Breast epithelium (tissue), 4 donors: ENCODE measurements at regions not wholly inside any gene's neighbourhood (a gene's known extent, or its start where the extent isn't known, plus 50 kb on each side); places are given as distances from the start of the nearest gene placed in this dataset.

Experiments
- DNase-seq, 2 donors: peaks; one replicate each; pipeline ENCODE4 v3.0.0-alpha.2; 2019; ENCODE audit warnings: low spot score in 2 of 2
- H3K27ac ChIP-seq, 2 donors: fragments of 200-600 bp; sonication (generic) in 1 of 2; one replicate each; pipeline ENCODE4 v1.5.1; 2016 to 2019; ENCODE audit warnings: mild to moderate bottlenecking in 1 of 2
- H3K27me3 ChIP-seq, 2 donors: fragments of 200-600 bp; sonication (generic) in 1 of 2; one replicate each; pipeline versions ENCODE4 v1.5.1 to v1.6.0; 2017 to 2019; ENCODE audit warnings: control low read depth in 1 of 2, mild to moderate bottlenecking in 1 of 2
- H3K36me3 ChIP-seq: fragments of 200-600 bp; one replicate; pipeline ENCODE4 v1.5.1; 2019
- H3K4me1 ChIP-seq, 2 donors: fragments of 200-600 bp; sonication (generic); one replicate each; pipeline ENCODE4 v1.5.1; 2016 to 2019; ENCODE audit warnings: control low read depth in 1 of 2
- H3K4me3 ChIP-seq, 3 donors: fragments of 200-600 bp; sonication (generic); 1 replicate in 2 of 3; 2 replicates in 1 of 3; pipeline ENCODE4 v1.5.1; 2016 to 2019; ENCODE audit warnings: mild to moderate bottlenecking in 3 of 3, moderate library complexity in 2 of 3
- H3K9me3 ChIP-seq, 2 donors: fragments of 200-600 bp; sonication (generic) in 1 of 2; one replicate each; pipeline ENCODE4 v1.5.1; 2016 to 2019; ENCODE audit warnings: control low read depth in 1 of 2
- CTCF ChIP-seq, 3 donors: fragments of 450-650 bp; IDR thresholded peaks; one replicate each; pipeline ENCODE4 v1.5.1; 2016 to 2017; ENCODE audit warnings: antibody characterized with exemption in 3 of 3, mild to moderate bottlenecking in 3 of 3, moderate library complexity in 3 of 3
- POLR2A ChIP-seq: fragments of 450-650 bp; IDR thresholded peaks from one replicate; pipeline ENCODE4 v1.6.1; 2016; ENCODE audit warnings: antibody characterized with exemption, mild to moderate bottlenecking, moderate library complexity
- POLR2AphosphoS5 ChIP-seq, 3 donors: sonication (generic); formaldehyde crosslinking; IDR thresholded peaks; one replicate each; pipeline ENCODE4 v1.6.1; 2017; ENCODE audit warnings: antibody characterized with exemption in 3 of 3
- intact Hi-C: fragments of 100-400 bp; cut with DNase I; formaldehyde crosslinking; loops from one replicate; pipeline ENCODE4 v1.15.1; 2023; ENCODE audit warnings: low total_unique reads

- intact Hi-C loops, result no loop called here
- no peak for DNase-seq
- no peaks in the 10 kb centered on the region for H3K9me3 ChIP-seq
These were observed 1359.4 kb downstream of the EFNA5 start for GRCh38 chr5:106311230-106311915.

GRCh38 chr5:106307265-106307664 is 1363.5 kb downstream of the EFNA5 start:
- DNase-seq, result no peak
- TF ChIP-seq POLR2AphosphoS5 (IDR thresholded peaks at IDR 0.05) (no peak), POLR2A (no peak), CTCF (IDR thresholded peaks at IDR 0.05) (no peak)
- H3K4me3 ChIP-seq, result no peak overlapping the region
- H3K27me3 ChIP-seq, result no peaks in the 10 kb centered on the region
- H3K27ac ChIP-seq, result no peak overlapping the region
- H3K36me3 ChIP-seq, result no peaks in the 10 kb centered on the region
- intact Hi-C loops, result no loop called here
- H3K9me3 ChIP-seq, result no peaks in the 10 kb centered on the region
- no peaks in the 10 kb centered on the region for H3K4me1 ChIP-seq

More at GRCh38 chr5:106311230-106311915, 1359.4 kb downstream of the EFNA5 start:
- Histone ChIP-seq H3K4me3 (no peak overlapping the region), H3K27ac (no peak overlapping the region), H3K27me3 (no peaks in the 10 kb centered on the region), H3K36me3 (no peaks in the 10 kb centered on the region), H3K4me1 (no peaks in the 10 kb centered on the region)
- TF ChIP-seq POLR2AphosphoS5 (IDR thresholded peaks at IDR 0.05) (no peak), CTCF (IDR thresholded peaks at IDR 0.05) (no peak), POLR2A (no peak)

GRCh38 chr5:106306313-106307028 is 1364.3 kb downstream of the EFNA5 start:
- intact Hi-C loops, result no loop called here
- no peaks in the 10 kb centered on the region for H3K36me3 ChIP-seq

DNA sequence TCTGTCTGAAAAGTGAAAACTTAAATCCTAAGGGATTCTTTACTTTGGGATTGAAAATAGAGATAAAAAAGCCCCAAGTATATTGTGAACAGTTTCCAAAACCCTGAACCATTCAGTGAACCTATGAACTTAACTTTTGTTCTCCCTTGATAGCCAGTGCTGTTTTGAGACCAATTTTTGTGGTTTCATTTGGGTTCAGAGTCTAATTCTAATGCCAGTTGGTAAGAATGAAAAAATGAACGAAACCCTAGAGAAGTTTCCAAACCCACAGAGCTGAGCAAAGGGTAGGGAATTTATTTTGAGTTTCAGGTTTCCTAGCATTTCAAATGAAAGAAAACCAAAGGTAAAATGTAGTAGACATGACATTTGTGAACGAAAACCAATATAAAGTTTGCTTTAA is 1366.8 kb downstream of the EFNA5 start:
- no peak for TF ChIP-seq POLR2AphosphoS5 (IDR thresholded peaks at IDR 0.05)
- TF ChIP-seq POLR2A, result no peak
- TF ChIP-seq CTCF (IDR thresholded peaks at IDR 0.05), result no peak
- DNase-seq, result no peak
- Histone ChIP-seq H3K4me3 (no peak overlapping the region), H3K4me1 (no peaks in the 10 kb centered on the region), H3K27me3 (no peaks in the 10 kb centered on the region), H3K27ac (no peak overlapping the region), H3K9me3 (no peaks in the 10 kb centered on the region), H3K36me3 (no peaks in the 10 kb centered on the region)
- intact Hi-C loops, result no loop called here

More at GRCh38 chr5:106306313-106307028, 1364.3 kb downstream of the EFNA5 start:
- Histone ChIP-seq H3K4me3 (no peak overlapping the region), H3K27ac (no peak overlapping the region), H3K9me3 (no peaks in the 10 kb centered on the region), H3K27me3 (no peaks in the 10 kb centered on the region), H3K4me1 (no peaks in the 10 kb centered on the region)
- DNase-seq, result no peak
- TF ChIP-seq CTCF (IDR thresholded peaks at IDR 0.05), result no peak
- TF ChIP-seq POLR2A, result no peak
- TF ChIP-seq POLR2AphosphoS5 (IDR thresholded peaks at IDR 0.05), result no peak

DNA sequence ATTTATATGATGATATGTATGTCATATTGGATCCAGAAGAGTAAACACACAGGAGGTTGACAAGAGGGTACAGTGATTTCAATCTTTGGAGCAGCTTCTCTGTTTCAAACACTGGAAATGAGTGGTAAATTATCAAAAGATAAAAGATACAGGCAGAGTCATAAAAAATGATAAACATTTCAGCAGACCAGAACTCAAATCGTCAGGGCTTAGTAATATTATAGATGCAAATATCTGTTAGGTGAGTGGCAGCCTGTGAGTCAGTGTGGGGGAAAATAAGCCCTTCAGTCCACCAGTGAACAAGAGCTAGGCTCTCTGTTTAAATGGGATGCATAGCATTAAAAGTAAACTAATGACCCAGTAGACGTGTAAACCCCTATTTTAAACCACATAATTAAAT is 1378.1 kb downstream of the EFNA5 start:
- no peak for TF ChIP-seq POLR2A
- TF ChIP-seq POLR2AphosphoS5 (IDR thresholded peaks at IDR 0.05), result no peak
- TF ChIP-seq CTCF (IDR thresholded peaks at IDR 0.05), result no peak
- Histone ChIP-seq H3K4me3 (no peak overlapping the region), H3K27me3 (no peaks in the 10 kb centered on the region), H3K9me3 (no peaks in the 10 kb centered on the region), H3K27ac (no peak overlapping the region), H3K36me3 (no peaks in the 10 kb centered on the region), H3K4me1 (no peaks in the 10 kb centered on the region)
- DNase-seq, result no peak
- intact Hi-C loops, result no loop called here
